T-helper 2 cell treated with Interferon-gamma antibody and Interleukin-4, amounts not matched to agents 5 μg/mL and 100 μg/mL, for 36 hours (primary cell): ENCODE measurements at regions not wholly inside any gene's neighbourhood (a gene's known extent, or its start where the extent isn't known, plus 50 kb on each side); places are given as distances from the start of the nearest gene placed in this dataset.

Experiments used
- DNase-seq: peaks from one replicate; pipeline ENCODE4 v3.0.0; 2021; ENCODE audit warnings: low spot score
- H3K27ac Mint-ChIP-seq: one replicate; pipeline ENCODE4 v1.8.0; 2021; ENCODE audit warnings: mild to moderate bottlenecking, mixed read lengths
- H3K27me3 Mint-ChIP-seq: one replicate; pipeline ENCODE4 v1.8.0; 2021; ENCODE audit warnings: low read depth, mixed read lengths
- H3K36me3 Mint-ChIP-seq: one replicate; pipeline ENCODE4 v1.8.0; 2021; ENCODE audit warnings: low read depth, mixed read lengths
- H3K4me1 Mint-ChIP-seq: one replicate; pipeline ENCODE4 v1.8.0; 2021; ENCODE audit warnings: low read depth, mixed read lengths
- H3K4me3 Mint-ChIP-seq: one replicate; pipeline ENCODE4 v1.8.0; 2022; ENCODE audit warnings: mild to moderate bottlenecking, moderate library complexity, mixed read lengths
- H3K9me3 Mint-ChIP-seq: one replicate; pipeline ENCODE4 v1.8.0; 2021; ENCODE audit warnings: mixed read lengths

DNA sequence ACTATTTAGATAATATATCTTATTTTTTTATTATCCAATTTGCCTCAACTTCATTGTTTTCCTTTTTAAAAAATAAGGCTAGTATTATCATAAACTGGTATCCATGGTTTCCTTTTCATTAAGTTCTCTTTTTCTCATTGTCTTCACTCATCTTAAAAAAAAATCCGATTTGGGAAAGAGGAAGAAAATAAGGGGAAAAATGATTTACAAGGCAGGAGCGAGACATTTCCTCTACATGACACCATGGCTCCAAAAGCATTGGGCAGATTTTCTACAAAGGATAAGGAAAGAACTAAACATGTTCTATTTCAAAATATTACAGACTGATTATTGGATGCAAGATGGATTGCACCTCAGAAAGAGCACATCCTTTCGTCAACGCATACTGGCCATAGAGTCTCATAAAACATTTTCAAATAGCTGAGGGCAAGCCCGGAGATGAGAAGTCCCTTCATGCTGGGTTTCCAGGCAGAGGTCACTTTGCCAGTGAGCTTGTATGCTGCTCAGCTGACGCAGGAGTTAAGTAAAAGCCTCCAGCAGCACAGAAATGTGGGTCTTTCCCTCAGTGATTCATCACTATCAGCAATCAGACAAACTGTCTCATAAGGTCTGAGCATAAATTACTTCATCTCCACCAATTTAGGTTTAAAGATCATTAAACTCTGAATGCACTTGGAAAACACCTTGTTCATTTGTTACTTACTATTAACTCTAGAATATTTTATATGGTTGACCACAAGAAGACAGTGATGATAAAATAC is 129.0 kb upstream of the TNFAIP3 start:
- DNase-seq, result peak; percentile 32
- Mint-ChIP-seq H3K9me3 (no peaks in the 10 kb centered on the region), H3K27ac (peak overlapping the region; percentile 22), H3K36me3 (no peaks in the 10 kb centered on the region), H3K4me3 (no peak overlapping the region), H3K27me3 (no peaks in the 10 kb centered on the region), H3K4me1 (peaks cover 44% of the 10 kb centered on the region)

DNA sequence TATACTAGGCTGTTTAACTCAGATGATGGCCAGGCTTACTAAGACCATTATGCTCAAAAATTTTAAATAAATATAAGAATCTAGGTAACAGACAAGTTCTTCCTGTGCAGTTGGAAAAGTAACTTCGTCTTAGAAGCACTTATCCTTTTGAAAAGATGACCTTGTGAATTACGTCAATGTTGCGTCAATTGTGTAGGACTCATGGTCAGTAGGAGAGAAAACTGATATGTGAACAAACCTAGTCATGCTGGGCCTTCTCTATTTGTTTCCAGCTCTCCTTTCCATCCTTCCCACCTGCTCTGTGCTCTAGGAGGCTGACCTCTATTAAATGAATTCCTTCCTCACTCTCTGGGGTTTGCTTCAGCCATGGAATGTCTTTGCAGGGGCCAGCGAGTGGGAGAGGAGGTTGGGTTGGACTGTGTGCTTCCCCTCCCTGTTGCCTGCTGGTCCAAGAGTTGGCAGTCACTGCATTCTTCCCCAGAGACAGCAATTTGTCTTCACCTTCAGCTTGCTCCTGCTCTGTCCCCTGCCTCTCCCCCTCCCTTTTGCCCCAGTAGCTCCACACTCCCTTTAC is 128.0 kb upstream of the TNFAIP3 start:
- H3K27ac Mint-ChIP-seq, result no peak overlapping the region
- DNase-seq, result no peak
- no peaks in the 10 kb centered on the region for H3K36me3 Mint-ChIP-seq
- H3K9me3 Mint-ChIP-seq, result no peaks in the 10 kb centered on the region
- H3K4me3 Mint-ChIP-seq, result no peak overlapping the region
- H3K4me1 Mint-ChIP-seq, result peaks cover 48% of the 10 kb centered on the region
- no peaks in the 10 kb centered on the region for H3K27me3 Mint-ChIP-seq

DNA sequence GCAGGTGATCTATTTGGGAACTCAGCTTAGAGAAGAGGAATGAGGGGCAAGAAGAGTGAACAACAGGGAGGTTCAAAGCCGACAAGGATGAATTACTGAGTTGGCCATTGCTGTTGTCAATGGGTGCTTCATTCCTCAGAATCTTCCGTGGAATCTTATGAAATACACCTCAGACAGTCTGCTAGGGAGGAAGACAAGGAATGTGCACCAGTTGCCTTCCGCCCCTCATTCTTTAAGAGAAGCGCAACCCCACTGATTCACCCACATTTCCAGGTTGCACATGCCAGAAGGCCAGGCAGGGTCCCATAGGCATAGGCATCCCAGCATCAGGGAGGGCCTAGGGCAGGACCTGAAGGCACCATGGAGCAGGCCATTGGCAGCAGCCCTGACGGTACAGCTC is 127.5 kb upstream of the TNFAIP3 start:
- no peak overlapping the region for H3K27ac Mint-ChIP-seq
- H3K36me3 Mint-ChIP-seq, result no peaks in the 10 kb centered on the region
- H3K4me3 Mint-ChIP-seq, result no peak overlapping the region
- H3K27me3 Mint-ChIP-seq, result no peaks in the 10 kb centered on the region
- no peak for DNase-seq
- peaks cover 51% of the 10 kb centered on the region for H3K4me1 Mint-ChIP-seq
- no peaks in the 10 kb centered on the region for H3K9me3 Mint-ChIP-seq

DNA sequence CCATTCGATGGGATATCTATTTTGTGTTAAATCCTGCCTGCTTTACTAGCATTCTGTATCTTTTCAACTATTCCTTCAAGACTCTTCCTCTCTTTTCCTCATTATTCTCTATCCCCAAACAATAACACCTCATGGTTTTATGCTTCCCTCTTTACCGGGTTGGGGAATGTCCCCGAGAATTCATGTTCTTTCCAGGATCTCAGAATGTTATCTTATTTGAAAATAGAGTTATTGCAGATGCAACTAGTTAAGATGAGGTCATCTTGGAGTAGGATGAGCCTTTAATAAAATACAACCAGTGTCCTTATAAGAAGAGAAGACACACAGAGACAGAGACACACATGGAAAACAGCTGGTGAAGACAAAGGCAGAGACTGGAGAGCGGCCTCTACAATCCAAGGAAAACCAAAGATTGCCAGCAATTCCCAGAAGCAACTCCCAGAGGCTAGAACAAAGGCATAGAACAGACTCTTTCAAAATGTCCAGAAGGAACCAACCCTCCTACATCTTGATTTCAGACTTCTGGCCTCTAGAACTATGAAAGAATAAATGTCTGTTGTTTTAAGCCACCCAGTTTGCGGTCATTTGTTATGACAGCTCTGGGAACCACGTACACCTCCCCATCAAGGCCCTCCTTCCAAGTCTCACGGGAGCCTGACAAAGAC is 126.8 kb upstream of the TNFAIP3 start:
- H3K4me1 Mint-ChIP-seq, result peaks cover 51% of the 10 kb centered on the region
- no peaks in the 10 kb centered on the region for H3K9me3 Mint-ChIP-seq
- no peak overlapping the region for H3K4me3 Mint-ChIP-seq
- no peaks in the 10 kb centered on the region for H3K36me3 Mint-ChIP-seq
- no peak for DNase-seq
- no peaks in the 10 kb centered on the region for H3K27me3 Mint-ChIP-seq
- H3K27ac Mint-ChIP-seq, result no peak overlapping the region

DNA sequence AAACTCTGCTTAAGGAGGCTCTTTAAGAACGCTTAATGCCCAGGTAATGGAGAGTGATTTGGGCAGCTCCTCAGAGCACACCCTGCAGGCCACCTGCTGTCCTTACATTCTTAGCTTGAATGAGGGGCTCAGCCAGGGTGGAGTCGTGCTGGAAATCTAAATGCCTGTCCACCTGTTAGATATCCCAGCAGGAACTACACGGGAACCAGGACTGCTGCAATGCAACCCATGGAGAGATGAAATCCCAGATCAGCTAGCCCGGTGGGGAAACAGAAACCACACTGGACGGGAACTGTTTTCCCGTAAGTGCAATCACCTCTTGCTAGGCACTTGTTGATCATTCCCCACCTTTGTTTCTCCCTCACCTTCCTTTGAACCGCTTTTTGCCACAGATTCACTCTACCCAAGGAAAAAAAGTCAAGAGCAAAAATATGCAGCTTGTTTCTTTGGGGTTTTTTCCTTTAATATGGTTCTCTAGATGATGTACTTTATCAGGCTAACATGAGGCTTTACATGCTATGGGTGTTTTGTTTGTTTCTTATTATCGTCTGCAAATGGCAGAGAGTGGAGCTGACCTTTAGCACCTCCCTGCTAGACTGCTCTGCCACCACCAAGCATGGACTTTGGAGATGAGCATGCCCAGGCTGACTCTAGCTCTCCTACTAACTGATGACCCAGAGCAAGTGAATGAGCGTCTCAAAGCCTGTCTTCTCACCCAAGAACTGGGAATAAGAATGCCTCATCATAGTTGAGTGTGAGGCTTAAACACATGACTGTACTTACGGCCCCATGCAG is 125.9 kb upstream of the TNFAIP3 start:
- Mint-ChIP-seq H3K27ac (no peak overlapping the region), H3K36me3 (no peaks in the 10 kb centered on the region), H3K27me3 (no peaks in the 10 kb centered on the region), H3K4me1 (peaks cover 51% of the 10 kb centered on the region), H3K4me3 (no peak overlapping the region), H3K9me3 (no peaks in the 10 kb centered on the region)
- no peak for DNase-seq

DNA sequence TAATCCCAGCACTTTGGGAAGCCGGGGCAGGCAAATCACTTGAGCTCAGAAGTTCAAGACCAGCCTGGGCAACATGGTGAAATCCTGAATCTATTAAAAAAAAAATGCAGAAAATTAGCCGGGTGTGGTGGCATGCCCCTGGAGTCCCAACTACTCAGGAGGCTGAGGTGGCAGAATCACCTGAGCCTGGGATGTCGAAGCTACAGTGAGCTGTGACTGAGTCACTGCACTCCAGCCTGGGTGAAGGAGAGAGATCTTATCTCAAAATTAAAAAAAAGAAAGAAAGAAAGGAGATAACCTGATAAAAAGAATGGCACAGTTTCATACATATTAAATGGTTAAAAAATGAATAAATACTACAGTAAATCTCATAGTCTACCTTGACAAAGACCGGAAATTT is 123.6 kb upstream of the TNFAIP3 start:
- Mint-ChIP-seq H3K36me3 (no peaks in the 10 kb centered on the region), H3K4me1 (peaks cover 41% of the 10 kb centered on the region), H3K4me3 (no peak overlapping the region), H3K27me3 (no peaks in the 10 kb centered on the region), H3K9me3 (no peaks in the 10 kb centered on the region), H3K27ac (no peak overlapping the region)
- peak; percentile 16 for DNase-seq

DNA sequence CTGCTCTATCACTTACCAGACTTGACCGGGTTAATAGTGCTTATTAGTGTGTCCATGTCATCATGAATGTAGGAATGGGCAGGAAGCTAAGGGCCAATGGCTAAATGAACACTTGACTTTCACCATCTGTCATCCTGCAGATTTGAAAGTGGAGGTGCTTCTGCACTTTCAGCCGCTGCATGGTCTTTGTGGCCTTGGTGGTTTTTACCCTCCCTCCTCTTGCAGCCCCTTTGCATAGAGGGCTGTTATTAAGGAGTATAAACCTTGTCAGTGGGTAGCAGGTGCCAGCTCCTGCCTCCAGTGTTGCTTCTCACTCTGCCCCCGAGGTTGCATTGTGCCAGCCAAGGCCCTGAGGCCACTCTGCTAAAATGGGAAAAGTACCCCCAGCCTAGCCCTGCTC is 122.2 kb upstream of the TNFAIP3 start:
- Mint-ChIP-seq H3K27me3 (no peaks in the 10 kb centered on the region), H3K36me3 (no peaks in the 10 kb centered on the region), H3K4me1 (peaks cover 43% of the 10 kb centered on the region), H3K27ac (no peak overlapping the region), H3K4me3 (no peak overlapping the region), H3K9me3 (no peaks in the 10 kb centered on the region)
- DNase-seq, result no peak

DNA sequence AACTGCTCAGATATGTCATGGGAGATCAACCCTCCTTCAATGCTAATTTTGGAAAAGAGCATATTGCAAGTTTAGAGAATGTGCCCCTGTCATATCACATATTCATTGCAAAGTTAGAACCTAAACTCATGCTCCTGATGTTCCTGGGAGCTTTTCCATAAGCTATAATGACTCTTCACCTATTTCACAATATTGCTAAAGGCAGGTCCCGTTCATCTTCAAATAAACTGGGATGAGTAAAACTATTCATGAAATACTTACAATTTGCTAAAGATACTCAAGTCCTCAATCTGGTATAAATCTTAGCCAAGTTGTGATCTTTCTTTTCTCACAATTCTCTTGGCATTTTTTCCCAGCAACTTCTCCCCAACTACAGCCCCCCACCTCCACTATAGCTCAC is 121.7 kb upstream of the TNFAIP3 start:
- H3K36me3 Mint-ChIP-seq, result no peaks in the 10 kb centered on the region
- peaks cover 41% of the 10 kb centered on the region for H3K4me1 Mint-ChIP-seq
- no peak overlapping the region for H3K4me3 Mint-ChIP-seq
- no peaks in the 10 kb centered on the region for H3K9me3 Mint-ChIP-seq
- no peak for DNase-seq
- no peak overlapping the region for H3K27ac Mint-ChIP-seq
- no peaks in the 10 kb centered on the region for H3K27me3 Mint-ChIP-seq

DNA sequence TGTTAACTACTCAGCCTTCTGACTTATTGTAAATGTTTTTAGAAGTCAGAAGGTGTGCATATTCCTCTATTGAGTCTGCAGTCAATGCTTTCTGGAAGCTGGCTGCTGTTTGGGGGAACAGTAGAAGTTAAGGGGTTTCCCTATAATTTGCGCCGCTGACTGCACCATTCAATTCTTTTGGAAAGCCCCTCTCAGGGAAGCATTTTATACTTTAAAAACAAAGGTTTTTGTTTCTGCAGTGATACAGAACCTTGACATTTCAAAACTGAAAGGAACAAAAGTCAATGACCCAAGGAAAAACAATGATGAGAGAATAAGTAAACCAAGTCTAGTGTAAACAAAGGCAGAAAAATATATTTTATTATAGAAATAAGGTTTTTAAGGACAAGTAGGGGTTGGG is 120.8 kb upstream of the TNFAIP3 start:
- Mint-ChIP-seq H3K4me1 (peaks cover 35% of the 10 kb centered on the region), H3K27ac (no peak overlapping the region), H3K9me3 (no peaks in the 10 kb centered on the region), H3K4me3 (no peak overlapping the region), H3K27me3 (no peaks in the 10 kb centered on the region), H3K36me3 (no peaks in the 10 kb centered on the region)
- DNase-seq, result no peak

DNA sequence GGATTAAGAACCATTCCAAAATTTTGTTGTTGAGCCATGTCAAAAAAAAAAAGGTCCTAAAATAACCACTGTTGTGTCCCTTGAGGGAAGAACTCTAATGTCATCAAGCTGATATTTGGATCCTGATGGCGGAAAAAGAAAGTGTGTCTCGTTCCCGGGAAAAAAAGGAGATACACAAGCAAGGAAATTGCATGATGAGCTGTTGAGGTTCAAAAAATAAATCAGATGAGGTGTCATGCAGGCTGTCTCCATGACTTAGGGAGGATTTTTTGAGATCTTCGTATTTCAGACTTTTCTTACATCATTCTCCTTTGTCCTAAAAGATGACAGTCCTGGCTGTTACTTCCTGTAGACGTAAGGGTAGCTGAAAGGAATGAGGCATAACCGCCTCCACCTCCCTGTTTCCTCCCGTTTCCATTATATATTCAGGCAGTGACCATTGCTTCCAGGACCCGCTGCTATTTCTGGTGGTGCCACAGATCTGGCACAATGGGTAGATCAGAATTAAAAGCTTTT is 117.3 kb upstream of the TNFAIP3 start:
- Mint-ChIP-seq H3K4me1 (peaks cover 29% of the 10 kb centered on the region), H3K27ac (no peak overlapping the region), H3K36me3 (no peaks in the 10 kb centered on the region), H3K27me3 (no peaks in the 10 kb centered on the region), H3K9me3 (no peaks in the 10 kb centered on the region), H3K4me3 (no peak overlapping the region)
- no peak for DNase-seq

DNA sequence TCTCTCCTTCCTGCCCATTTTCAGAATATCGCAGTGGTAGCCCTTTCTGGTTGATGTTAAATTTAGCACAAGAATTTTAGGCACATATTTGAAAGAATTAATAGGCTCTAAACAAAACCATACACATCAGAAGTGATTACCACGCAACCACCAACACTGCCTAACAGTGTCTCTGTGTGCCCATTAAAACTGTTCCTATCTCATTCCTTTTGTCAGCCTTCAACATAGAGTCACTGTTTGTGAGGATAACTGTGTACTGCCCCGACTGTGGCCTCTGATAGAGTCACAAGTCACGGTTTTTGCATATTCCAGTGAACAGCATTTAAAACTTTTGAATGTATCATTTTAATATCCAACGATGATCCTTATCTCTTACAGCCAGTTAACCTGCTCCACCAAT is 116.8 kb upstream of the TNFAIP3 start:
- Mint-ChIP-seq H3K27ac (no peak overlapping the region), H3K27me3 (no peaks in the 10 kb centered on the region), H3K4me3 (no peak overlapping the region), H3K36me3 (no peaks in the 10 kb centered on the region), H3K4me1 (peaks cover 26% of the 10 kb centered on the region), H3K9me3 (no peaks in the 10 kb centered on the region)
- no peak for DNase-seq

DNA sequence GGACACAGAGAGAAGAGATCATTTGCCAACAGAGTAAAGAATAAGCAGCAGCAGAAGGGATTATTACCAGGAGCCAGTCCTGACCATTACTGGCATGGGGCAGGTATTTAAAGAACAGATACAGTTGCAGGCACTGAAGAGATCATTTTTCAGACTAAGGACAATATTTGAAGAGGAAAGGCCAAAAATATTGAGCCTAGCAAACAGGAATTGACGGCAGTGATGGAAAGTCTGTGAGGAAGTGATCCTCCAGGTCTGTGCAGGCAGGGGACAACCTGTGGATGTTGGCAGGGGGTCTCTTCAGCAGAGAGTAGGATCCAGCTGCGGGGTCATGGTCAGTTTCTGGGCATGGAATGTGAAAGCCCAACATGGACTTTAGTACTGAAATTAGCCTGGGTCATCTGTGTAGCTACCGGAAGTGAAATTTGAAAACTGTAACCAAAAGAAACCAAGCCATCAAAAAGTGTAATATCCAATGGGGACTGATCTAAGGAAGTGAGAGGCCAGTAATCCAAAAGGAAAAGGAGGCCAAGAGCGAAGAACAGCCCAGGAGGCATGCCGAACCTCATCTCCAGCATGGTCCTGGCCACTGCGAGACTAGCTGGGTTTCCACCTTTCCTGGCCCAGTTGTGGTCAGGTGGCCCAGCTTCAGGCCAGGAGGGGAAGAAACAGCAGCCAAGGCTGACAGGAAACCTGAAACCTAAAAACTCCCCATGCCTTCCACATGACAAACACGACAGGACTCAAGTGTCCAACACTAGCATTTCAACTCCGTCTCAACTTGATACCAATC is 115.1 kb upstream of the TNFAIP3 start:
- Mint-ChIP-seq H3K9me3 (no peaks in the 10 kb centered on the region), H3K4me3 (no peak overlapping the region), H3K27ac (no peak overlapping the region), H3K36me3 (no peaks in the 10 kb centered on the region), H3K4me1 (peaks cover 25% of the 10 kb centered on the region), H3K27me3 (no peaks in the 10 kb centered on the region)
- DNase-seq, result no peak

DNA sequence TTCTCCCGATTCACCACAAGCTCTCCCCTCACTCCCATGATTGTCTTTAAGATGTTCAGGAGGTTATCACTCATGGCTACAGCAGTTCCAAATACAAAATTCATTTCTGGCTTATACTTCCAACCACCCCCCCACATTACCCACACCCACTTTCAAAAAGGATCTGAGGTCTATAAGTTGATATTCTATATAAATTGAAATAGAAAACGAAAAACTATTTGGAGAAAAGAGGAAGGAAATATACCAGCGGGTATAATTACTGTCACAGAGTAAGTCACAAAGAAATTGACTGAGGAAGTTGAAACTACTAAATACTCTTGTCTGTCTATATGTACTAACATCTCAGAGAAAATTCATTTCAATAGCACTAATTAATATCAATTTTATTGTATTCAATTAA is 112.7 kb upstream of the TNFAIP3 start:
- DNase-seq, result no peak
- no peaks in the 10 kb centered on the region for H3K36me3 Mint-ChIP-seq
- H3K27me3 Mint-ChIP-seq, result no peaks in the 10 kb centered on the region
- H3K4me1 Mint-ChIP-seq, result peaks cover 19% of the 10 kb centered on the region
- H3K4me3 Mint-ChIP-seq, result no peak overlapping the region
- H3K27ac Mint-ChIP-seq, result no peak overlapping the region
- H3K9me3 Mint-ChIP-seq, result no peaks in the 10 kb centered on the region
